ENCODE measurements at regions not wholly inside any gene's neighbourhood (a gene's known extent, or its start where the extent isn't known, plus 50 kb on each side); places are given as distances from the start of the nearest gene placed in this dataset.

GRCh38 chr9:89698411-89699005 lies 93.7 kb downstream of the GADD45G start:
- DNase-seq (ENCODE audit: low read depth, low spot score): no peak
- no peak for TF ChIP-seq CTCF (optimal IDR thresholded peaks at IDR 0.05 in 1 of 3, IDR thresholded peaks at IDR 0.05 in 1 of 3, conservative IDR thresholded peaks at IDR 0.05 in 1 of 3; ENCODE audit: extremely low read depth in 1 of 3, insufficient read depth in 2 of 3, low read length in 3 of 3)
- TF ChIP-seq EZH2 (IDR thresholded peaks at IDR 0.05; ENCODE audit: low read length): no peak
- dilution Hi-C loops (cut with MboI; ENCODE audit: extremely low pct_ligation_motif_present, low sequenced_read_pairs): no loop called here

GRCh38 chr9:89699646-89700045 lies 94.8 kb downstream of the GADD45G start:
- Histone ChIP-seq H3K27me3 (ENCODE audit: control insufficient read depth, extremely low read depth, insufficient read depth, low read length) (peaks cover 7% of the 10 kb centered on the region), H3K9me1 (ENCODE audit: control insufficient read depth, extremely low read depth, insufficient read depth, low read length) (no peaks in the 10 kb centered on the region), H4K20me1 (ENCODE audit: control insufficient read depth, extremely low read depth, insufficient read depth, low read length) (no peaks in the 10 kb centered on the region), H3K4me3 (ENCODE audit: control insufficient read depth in 2 of 3, extremely low read depth in 1 of 3, insufficient read depth in 2 of 3, low read depth in 1 of 3, low read length in 3 of 3) (no peak overlapping the region), H3K27ac (ENCODE audit: control insufficient read depth, insufficient read depth, low read length) (no peak overlapping the region), H3K4me1 (ENCODE audit: control insufficient read depth, extremely low read depth, insufficient read depth, low read length) (no peaks in the 10 kb centered on the region), H3K4me2 (ENCODE audit: control insufficient read depth, extremely low read depth, insufficient read depth, low read depth, low read length) (no peak overlapping the region), H3K36me3 (ENCODE audit: control insufficient read depth in 2 of 2, extremely low read depth in 1 of 2, insufficient read depth in 2 of 2, low read length in 2 of 2) (no peaks in the 10 kb centered on the region), H2AFZ (ENCODE audit: control insufficient read depth, low read length) (no peak overlapping the region), H3K9me3 (ENCODE audit: control insufficient read depth, low read depth, low read length) (no peaks in the 10 kb centered on the region), H3K79me2 (ENCODE audit: control insufficient read depth, insufficient read depth, low read length) (no peaks in the 10 kb centered on the region), H3K9ac (ENCODE audit: control insufficient read depth, extremely low read depth, insufficient read depth, low read length) (no peak overlapping the region)
- DNase-seq (ENCODE audit: low read depth, low spot score): no peak
- no peak for FAIRE-seq
- dilution Hi-C loops (cut with MboI; ENCODE audit: extremely low pct_ligation_motif_present, low sequenced_read_pairs): no loop called here
- no peak for TF ChIP-seq EZH2 (IDR thresholded peaks at IDR 0.05; ENCODE audit: low read length)
- no peak for TF ChIP-seq CTCF (optimal IDR thresholded peaks at IDR 0.05 in 1 of 3, IDR thresholded peaks at IDR 0.05 in 1 of 3, conservative IDR thresholded peaks at IDR 0.05 in 1 of 3; ENCODE audit: extremely low read depth in 1 of 3, insufficient read depth in 2 of 3, low read length in 3 of 3)

More at GRCh38 chr9:89698411-89699005, 93.7 kb downstream of the GADD45G start:
- H2AFZ ChIP-seq (ENCODE audit: control insufficient read depth, low read length): no peak overlapping the region
- H3K4me1 ChIP-seq (ENCODE audit: control insufficient read depth, extremely low read depth, insufficient read depth, low read length): no peaks in the 10 kb centered on the region
- H3K9me1 ChIP-seq (ENCODE audit: control insufficient read depth, extremely low read depth, insufficient read depth, low read length): no peaks in the 10 kb centered on the region
- H4K20me1 ChIP-seq (ENCODE audit: control insufficient read depth, extremely low read depth, insufficient read depth, low read length): no peaks in the 10 kb centered on the region
- H3K9ac ChIP-seq (ENCODE audit: control insufficient read depth, extremely low read depth, insufficient read depth, low read length): no peak overlapping the region
- no peaks in the 10 kb centered on the region for H3K9me3 ChIP-seq (ENCODE audit: control insufficient read depth, low read depth, low read length)
- no peak overlapping the region for H3K4me3 ChIP-seq (ENCODE audit: control insufficient read depth in 2 of 3, extremely low read depth in 1 of 3, insufficient read depth in 2 of 3, low read depth in 1 of 3, low read length in 3 of 3)
- no peak overlapping the region for H3K27ac ChIP-seq (ENCODE audit: control insufficient read depth, insufficient read depth, low read length)
- no peaks in the 10 kb centered on the region for H3K36me3 ChIP-seq (ENCODE audit: control insufficient read depth in 2 of 2, extremely low read depth in 1 of 2, insufficient read depth in 2 of 2, low read length in 2 of 2)
- H3K79me2 ChIP-seq (ENCODE audit: control insufficient read depth, insufficient read depth, low read length): no peaks in the 10 kb centered on the region
- H3K27me3 ChIP-seq (ENCODE audit: control insufficient read depth, extremely low read depth, insufficient read depth, low read length): peaks cover 7% of the 10 kb centered on the region
- no peak overlapping the region for H3K4me2 ChIP-seq (ENCODE audit: control insufficient read depth, extremely low read depth, insufficient read depth, low read depth, low read length)
- FAIRE-seq: no peak

All from keratinocyte (primary cell).